DND-41 (cell line): ENCODE measurements at regions not wholly inside any gene's neighbourhood (a gene's known extent, or its start where the extent isn't known, plus 50 kb on each side); places are given as distances from the start of the nearest gene placed in this dataset.

ENCODE experiments used
- ATAC-seq: fragments of 200-7000 bp; cut with Tn5 transposase; 3 replicates; pipeline ENCODE4 v1.9.1; 2021; ENCODE audit warnings: low read depth; ENCODE audit not compliant: insufficient read depth
- DNase-seq: peaks from one replicate; pipeline ENCODE4 v3.0.0-alpha.2; 2020
- H2AFZ ChIP-seq: 2 replicates; pipeline ENCODE4 v1.6.0; 2012; ENCODE audit warnings: low read depth, low read length
- H3K27ac ChIP-seq: 2 replicates; pipeline ENCODE4 v1.5.1; 2012; ENCODE audit warnings: low read length, inconsistent platforms
- H3K27me3 ChIP-seq: fragments of 200-600 bp; sonication (generic); 2 replicates; pipeline ENCODE4 v1.6.0; 2012; ENCODE audit warnings: low read length, mild to moderate bottlenecking, inconsistent platforms; ENCODE audit not compliant: insufficient read depth, poor library complexity
- H3K36me3 ChIP-seq: 2 replicates; pipeline ENCODE4 v1.5.1; 2012; ENCODE audit warnings: low read length, inconsistent platforms; ENCODE audit not compliant: insufficient read depth
- H3K4me1 ChIP-seq: 2 replicates; pipeline ENCODE4 v1.5.1; 2012; ENCODE audit warnings: mild to moderate bottlenecking, low read length; ENCODE audit not compliant: insufficient read depth
- H3K4me2 ChIP-seq: 2 replicates; pipeline ENCODE4 v1.6.0; 2012; ENCODE audit warnings: mild to moderate bottlenecking, moderate library complexity, low read length, inconsistent platforms; ENCODE audit not compliant: insufficient read depth
- H3K4me3 ChIP-seq, 2 experiments: fragments of 200-600 bp in 1 of 2; shearing (Covaris generic) in 1 of 2; 2 replicates each; pipeline ENCODE4 v1.5.1; 2012 to 2016; ENCODE audit warnings: inconsistent platforms in 2 of 2, low read length in 2 of 2, mild to moderate bottlenecking in 2 of 2, low read depth in 1 of 2, moderate library complexity in 1 of 2
- H3K79me2 ChIP-seq: 2 replicates; pipeline ENCODE4 v1.6.0; 2012; ENCODE audit warnings: low read length, inconsistent platforms; ENCODE audit not compliant: insufficient read depth
- H3K9ac ChIP-seq: 2 replicates; pipeline ENCODE4 v1.6.0; 2012; ENCODE audit warnings: low read depth, mild to moderate bottlenecking, inconsistent platforms, low read length, moderate library complexity
- H3K9me3 ChIP-seq: 2 replicates; pipeline ENCODE4 v1.5.1; 2012; ENCODE audit warnings: low read length, moderate library complexity, mild to moderate bottlenecking, inconsistent platforms; ENCODE audit not compliant: insufficient read depth, severe bottlenecking
- H4K20me1 ChIP-seq: 2 replicates; pipeline ENCODE4 v1.6.0; 2012; ENCODE audit warnings: low read length; ENCODE audit not compliant: insufficient read depth
- CTCF ChIP-seq: IDR thresholded peaks from 2 replicates; pipeline ENCODE4 v1.5.1; 2012; ENCODE audit warnings: borderline replicate concordance, low read length, moderate library complexity, mild to moderate bottlenecking; ENCODE audit not compliant: poor library complexity, severe bottlenecking; ENCODE audit errors: extremely low read depth
- EZH2 ChIP-seq: IDR thresholded peaks from 3 replicates; pipeline ENCODE4 v1.6.1; 2012; ENCODE audit warnings: borderline replicate concordance, low read depth, mild to moderate bottlenecking, moderate library complexity, low read length, inconsistent platforms; ENCODE audit not compliant: severe bottlenecking

- Histone ChIP-seq H4K20me1 (no peaks in the 10 kb centered on the region), H3K4me2 (no peak overlapping the region), H3K27ac (no peak overlapping the region), H3K36me3 (no peaks in the 10 kb centered on the region), H3K79me2 (no peaks in the 10 kb centered on the region), H3K4me3 (no peak overlapping the region), H3K9me3 (no peaks in the 10 kb centered on the region), H2AFZ (no peak overlapping the region), H3K9ac (no peak overlapping the region), H3K27me3 (no peaks in the 10 kb centered on the region), H3K4me1 (no peaks in the 10 kb centered on the region)
- no peak for DNase-seq
- TF ChIP-seq EZH2 (no peak), CTCF (no peak)
- ATAC-seq = no peak
Measured at GRCh38 chr4:74627093-74627492, 167.2 kb downstream of the BTC start.

- Histone ChIP-seq H3K4me3 (no peak overlapping the region), H3K4me2 (no peak overlapping the region), H3K36me3 (no peaks in the 10 kb centered on the region), H3K27ac (no peak overlapping the region), H4K20me1 (no peaks in the 10 kb centered on the region), H3K9ac (no peak overlapping the region), H3K4me1 (peaks cover 2% of the 10 kb centered on the region; the same call in 1 of the 2 replicates), H3K9me3 (no peaks in the 10 kb centered on the region), H2AFZ (no peak overlapping the region), H3K79me2 (no peaks in the 10 kb centered on the region), H3K27me3 (no peaks in the 10 kb centered on the region)
- TF ChIP-seq CTCF = no peak
- TF ChIP-seq EZH2 = no peak
- DNase-seq (no peak), ATAC-seq (no peak)
Measured at GRCh38 chr4:74627504-74627903, 166.8 kb downstream of the BTC start.

GRCh38 chr4:74628852-74629620 is 165.3 kb downstream of the BTC start:
- H3K9me3 ChIP-seq = no peaks in the 10 kb centered on the region
- no peaks in the 10 kb centered on the region for H3K36me3 ChIP-seq
- no peak for ATAC-seq
- DNase-seq = no peak
- TF ChIP-seq EZH2 = no peak
- no peak for TF ChIP-seq CTCF
- peaks cover 9% of the 10 kb centered on the region; the same call in 1 of the 2 replicates for H3K4me1 ChIP-seq
- no peaks in the 10 kb centered on the region for H4K20me1 ChIP-seq
- H3K4me2 ChIP-seq = no peak overlapping the region
- no peak overlapping the region for H3K4me3 ChIP-seq
- no peak overlapping the region for H3K9ac ChIP-seq
- H3K79me2 ChIP-seq = no peaks in the 10 kb centered on the region
- H3K27me3 ChIP-seq = no peaks in the 10 kb centered on the region
- H2AFZ ChIP-seq = no peak overlapping the region
- H3K27ac ChIP-seq = no peak overlapping the region
